ACC112 (cell line): ENCODE measurements at regions not wholly inside any gene's neighbourhood (a gene's known extent, or its start where the extent isn't known, plus 50 kb on each side); places are given as distances from the start of the nearest gene placed in this dataset.

ENCODE experiments used
- H2AFZ ChIP-seq: fragments of 200-600 bp; sonication (generic); one replicate; pipeline ENCODE4 v1.6.0; 2017; ENCODE audit warnings: antibody characterized with exemption, low read length; ENCODE audit not compliant: unreplicated experiment
- H3K27ac ChIP-seq: fragments of 200-600 bp; sonication (generic); 2 replicates; pipeline ENCODE4 v1.5.1; 2014; ENCODE audit warnings: low read depth, mild to moderate bottlenecking, antibody characterized with exemption, low read length, moderate library complexity
- H3K27me3 ChIP-seq: fragments of 200-600 bp; sonication (generic); 2 replicates; pipeline ENCODE4 v1.6.1; 2014; ENCODE audit warnings: mild to moderate bottlenecking, antibody characterized with exemption, low read length, moderate library complexity, mixed read lengths; ENCODE audit not compliant: insufficient read depth
- H3K36me3 ChIP-seq: fragments of 200-600 bp; sonication (generic); 2 replicates; pipeline ENCODE4 v1.6.1; 2016; ENCODE audit warnings: mild to moderate bottlenecking, antibody characterized with exemption, low read length, moderate library complexity, mixed read lengths; ENCODE audit not compliant: insufficient read depth
- H3K4me1 ChIP-seq: fragments of 200-600 bp; sonication (generic); one replicate; pipeline ENCODE4 v1.6.1; 2016; ENCODE audit warnings: low read length, mixed read lengths; ENCODE audit not compliant: insufficient read depth, unreplicated experiment, control insufficient read depth
- H3K4me3 ChIP-seq: fragments of 200-600 bp; sonication (generic); 2 replicates; pipeline ENCODE4 v1.5.1; 2014; ENCODE audit warnings: mild to moderate bottlenecking, low read depth, low read length
- H3K79me2 ChIP-seq: fragments of 200-600 bp; sonication (generic); one replicate; pipeline ENCODE4 v1.6.0; 2016; ENCODE audit warnings: low read length; ENCODE audit not compliant: control insufficient read depth, unreplicated experiment, insufficient read depth

DNA sequence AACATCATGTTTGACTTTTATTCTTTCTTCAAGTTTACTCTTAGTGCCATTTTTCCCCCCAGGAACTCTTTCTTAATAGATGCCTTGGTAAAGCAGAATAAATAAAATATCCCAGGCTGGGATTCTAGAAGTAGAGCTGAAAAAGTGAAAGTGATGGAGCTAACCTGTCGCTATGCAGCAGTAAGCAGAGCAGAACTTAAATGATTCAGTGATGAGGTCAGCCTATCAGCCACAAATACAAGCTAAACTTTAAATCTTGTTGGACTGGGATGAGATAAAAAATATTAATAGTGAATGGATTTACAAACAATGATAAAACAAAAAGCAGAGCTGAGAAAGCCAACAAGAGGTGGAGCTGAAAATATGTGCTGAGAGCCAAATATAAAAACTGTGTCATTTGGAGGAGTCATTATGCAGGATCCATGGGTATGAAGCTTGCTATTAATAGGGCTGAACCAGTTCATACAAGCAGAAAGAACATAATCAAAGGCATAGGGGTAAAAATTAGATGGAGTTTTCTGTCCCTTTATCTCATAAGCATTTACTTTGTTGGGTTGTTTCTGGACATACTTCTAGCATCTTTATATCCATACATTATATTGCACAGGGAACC lies 877.8 kb downstream of the EPHA7 start:
- H3K4me3 ChIP-seq: no peak overlapping the region
- H3K4me1 ChIP-seq: no peaks in the 10 kb centered on the region
- no peak overlapping the region for H3K27ac ChIP-seq
- no peaks in the 10 kb centered on the region for H3K79me2 ChIP-seq
- H3K27me3 ChIP-seq: no peaks in the 10 kb centered on the region
- no peaks in the 10 kb centered on the region for H3K36me3 ChIP-seq
- H2AFZ ChIP-seq: no peak overlapping the region

DNA sequence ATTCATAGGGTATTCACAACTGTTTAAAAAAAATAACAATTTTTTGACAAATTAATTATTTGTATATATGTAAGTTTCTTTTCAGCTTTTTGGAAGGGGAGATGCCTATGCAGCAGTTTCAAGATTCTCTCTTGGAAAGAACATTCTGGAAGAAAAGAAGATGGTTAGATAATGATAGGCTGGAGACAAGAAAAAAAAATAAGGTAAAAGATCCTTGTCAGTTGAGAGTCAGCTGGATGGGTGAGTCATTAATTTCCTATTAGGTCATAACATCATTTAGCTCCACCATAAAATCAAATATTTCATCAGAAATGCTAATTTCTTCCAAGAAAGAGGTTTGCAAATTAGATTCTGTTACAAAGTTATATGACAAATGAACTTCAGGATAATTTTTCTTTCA lies 880.4 kb downstream of the EPHA7 start:
- H2AFZ ChIP-seq: no peak overlapping the region
- H3K4me3 ChIP-seq: no peak overlapping the region
- H3K36me3 ChIP-seq: no peaks in the 10 kb centered on the region
- no peaks in the 10 kb centered on the region for H3K79me2 ChIP-seq
- H3K27me3 ChIP-seq: no peaks in the 10 kb centered on the region
- no peaks in the 10 kb centered on the region for H3K4me1 ChIP-seq
- no peak overlapping the region for H3K27ac ChIP-seq

GRCh38 chr6:92538275-92538674 lies 881.1 kb downstream of the EPHA7 start:
- Histone ChIP-seq H3K36me3 (no peaks in the 10 kb centered on the region), H3K4me1 (no peaks in the 10 kb centered on the region), H3K4me3 (no peak overlapping the region), H3K27ac (no peak overlapping the region), H3K27me3 (no peaks in the 10 kb centered on the region), H3K79me2 (no peaks in the 10 kb centered on the region), H2AFZ (no peak overlapping the region)

GRCh38 chr6:92534109-92534508 lies 885.2 kb downstream of the EPHA7 start:
- no peaks in the 10 kb centered on the region for H3K27me3 ChIP-seq
- H3K4me1 ChIP-seq: no peaks in the 10 kb centered on the region
- H3K4me3 ChIP-seq: no peak overlapping the region
- H2AFZ ChIP-seq: no peak overlapping the region
- H3K79me2 ChIP-seq: no peaks in the 10 kb centered on the region
- H3K36me3 ChIP-seq: no peaks in the 10 kb centered on the region
- H3K27ac ChIP-seq: no peak overlapping the region

GRCh38 chr6:92522589-92522988 lies 896.8 kb downstream of the EPHA7 start:
- Histone ChIP-seq H3K27ac (no peak overlapping the region), H2AFZ (no peak overlapping the region), H3K4me1 (no peaks in the 10 kb centered on the region), H3K36me3 (no peaks in the 10 kb centered on the region), H3K79me2 (no peaks in the 10 kb centered on the region), H3K27me3 (no peaks in the 10 kb centered on the region), H3K4me3 (no peak overlapping the region)

GRCh38 chr6:92521553-92521952 lies 897.8 kb downstream of the EPHA7 start:
- Histone ChIP-seq H3K36me3 (no peaks in the 10 kb centered on the region), H3K4me1 (no peaks in the 10 kb centered on the region), H3K27me3 (no peaks in the 10 kb centered on the region), H2AFZ (no peak overlapping the region), H3K27ac (no peak overlapping the region), H3K4me3 (no peak overlapping the region), H3K79me2 (no peaks in the 10 kb centered on the region)

DNA sequence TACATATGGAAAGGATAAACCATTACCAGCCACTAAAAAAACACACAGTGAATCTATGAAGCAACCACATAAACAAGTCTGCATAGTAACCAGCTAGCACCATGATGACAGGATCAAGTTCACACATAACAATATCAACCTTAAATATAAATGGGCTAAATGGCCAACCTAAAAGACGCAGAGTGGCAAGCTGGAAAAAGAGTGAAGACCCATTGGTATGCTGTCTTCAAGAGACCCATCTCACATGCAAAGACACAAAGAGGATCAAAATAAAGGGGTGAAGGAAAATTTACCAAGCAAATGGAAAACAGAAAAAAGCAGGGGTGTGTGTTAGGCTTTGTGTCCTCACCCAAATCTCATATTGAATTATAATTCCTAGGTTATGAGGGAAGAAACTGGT lies 909.2 kb downstream of the EPHA7 start:
- no peak overlapping the region for H3K27ac ChIP-seq
- no peak overlapping the region for H2AFZ ChIP-seq
- no peaks in the 10 kb centered on the region for H3K79me2 ChIP-seq
- no peaks in the 10 kb centered on the region for H3K27me3 ChIP-seq
- no peak overlapping the region for H3K4me3 ChIP-seq
- no peaks in the 10 kb centered on the region for H3K36me3 ChIP-seq
- H3K4me1 ChIP-seq: no peaks in the 10 kb centered on the region

GRCh38 chr6:92507552-92507951 lies 911.8 kb downstream of the EPHA7 start:
- Histone ChIP-seq H3K27ac (no peak overlapping the region), H3K4me3 (no peak overlapping the region), H3K79me2 (no peaks in the 10 kb centered on the region)

DNA sequence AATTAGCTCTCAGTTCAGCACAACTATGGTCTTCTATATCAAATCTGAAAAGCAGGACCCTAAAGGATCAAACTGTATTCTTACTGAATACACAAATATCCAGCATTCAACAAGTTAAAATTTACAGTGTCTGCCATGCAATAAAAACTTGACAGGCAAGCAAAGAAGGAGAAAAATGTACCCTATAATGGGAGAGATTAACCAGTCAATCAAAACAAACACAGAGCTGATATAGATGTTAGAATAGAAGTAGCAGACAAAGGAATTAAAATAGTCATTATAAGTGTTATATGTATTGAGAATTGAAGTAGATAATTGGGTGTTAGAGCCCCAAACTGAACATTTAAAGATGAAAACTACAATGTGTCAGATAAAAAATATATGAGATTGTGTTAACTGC lies 914.9 kb downstream of the EPHA7 start:
- Histone ChIP-seq H2AFZ (no peak overlapping the region), H3K36me3 (no peaks in the 10 kb centered on the region), H3K4me3 (no peak overlapping the region), H3K27ac (no peak overlapping the region), H3K27me3 (no peaks in the 10 kb centered on the region), H3K4me1 (no peaks in the 10 kb centered on the region), H3K79me2 (no peaks in the 10 kb centered on the region)

More at GRCh38 chr6:92507552-92507951, 911.8 kb downstream of the EPHA7 start:
- H3K36me3 ChIP-seq: no peaks in the 10 kb centered on the region
- no peak overlapping the region for H2AFZ ChIP-seq
- no peaks in the 10 kb centered on the region for H3K4me1 ChIP-seq
- H3K27me3 ChIP-seq: no peaks in the 10 kb centered on the region

DNA sequence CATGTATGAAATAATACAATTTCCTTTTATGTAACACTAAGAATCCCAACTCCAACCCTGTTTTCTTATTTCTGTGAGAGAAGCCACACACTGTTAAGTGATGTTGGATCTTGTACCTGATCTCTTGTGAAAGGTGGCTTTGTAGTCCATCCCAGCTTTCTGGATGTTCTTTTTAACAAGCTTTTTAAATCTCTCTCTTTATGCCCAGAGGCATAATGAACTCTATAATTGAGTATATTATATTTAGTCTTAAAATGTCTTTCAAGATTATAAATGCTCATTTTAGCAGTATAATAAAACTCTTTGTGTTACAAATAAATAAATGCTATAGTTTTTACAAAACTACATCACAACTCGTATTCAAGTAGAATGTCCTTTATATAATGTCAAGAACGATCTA lies 922.1 kb downstream of the EPHA7 start:
- H3K4me3 ChIP-seq: no peak overlapping the region
- no peak overlapping the region for H3K27ac ChIP-seq
- H3K4me1 ChIP-seq: no peaks in the 10 kb centered on the region
- no peaks in the 10 kb centered on the region for H3K27me3 ChIP-seq
- H3K36me3 ChIP-seq: no peaks in the 10 kb centered on the region
- no peaks in the 10 kb centered on the region for H3K79me2 ChIP-seq
- H2AFZ ChIP-seq: no peak overlapping the region

DNA sequence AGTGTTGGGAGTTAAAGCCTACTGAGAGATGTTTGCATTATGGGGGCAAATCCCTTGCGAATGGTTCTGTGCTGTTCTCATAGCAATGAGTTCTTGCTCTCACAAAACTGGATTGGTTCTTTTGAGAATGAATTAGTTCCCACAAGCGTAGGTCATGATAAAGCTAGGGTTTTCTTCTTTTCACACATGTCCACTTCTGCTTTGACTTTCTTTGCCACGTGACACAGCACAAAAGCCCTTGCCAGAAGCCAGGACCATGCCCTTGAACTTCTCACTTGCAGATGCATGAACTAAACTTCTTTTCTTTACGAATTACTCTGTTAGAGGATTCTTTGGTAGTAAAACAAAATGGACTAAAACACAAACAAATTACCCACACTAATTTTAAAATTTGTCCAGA lies 922.8 kb downstream of the EPHA7 start:
- H2AFZ ChIP-seq: no peak overlapping the region
- no peak overlapping the region for H3K27ac ChIP-seq
- H3K4me3 ChIP-seq: no peak overlapping the region
- H3K27me3 ChIP-seq: no peaks in the 10 kb centered on the region
- H3K36me3 ChIP-seq: no peaks in the 10 kb centered on the region
- H3K4me1 ChIP-seq: no peaks in the 10 kb centered on the region
- no peaks in the 10 kb centered on the region for H3K79me2 ChIP-seq
